Keratinocyte (primary cell): ENCODE measurements at regions not wholly inside any gene's neighbourhood (a gene's known extent, or its start where the extent isn't known, plus 50 kb on each side); places are given as distances from the start of the nearest gene placed in this dataset.

Experiments used
- DNase-seq: peaks from one replicate; pipeline ENCODE4 v3.0.0-alpha.2; 2011; ENCODE audit warnings: low read depth, missing footprints, low spot score
- FAIRE-seq: peaks from 2 replicates; lab custom pipeline; 2011; peaks lifted over from hg19 to GRCh38; lab: Jason Lieb, UNC
- H2AFZ ChIP-seq: 2 replicates; pipeline ENCODE4 v1.6.0; 2012; ENCODE audit warnings: low read length, control low read depth, inconsistent platforms; ENCODE audit not compliant: control insufficient read depth
- H3K27ac ChIP-seq: 2 replicates; pipeline ENCODE4 v1.5.1; 2011; ENCODE audit warnings: low read length; ENCODE audit not compliant: control insufficient read depth, insufficient read depth
- H3K27me3 ChIP-seq: 3 replicates; pipeline ENCODE4 v1.6.0; 2011; ENCODE audit warnings: low read length; ENCODE audit not compliant: control insufficient read depth, insufficient read depth; ENCODE audit errors: extremely low read depth
- H3K36me3 ChIP-seq, 2 experiments: 2 replicates in 1 of 2; 3 replicates in 1 of 2; pipeline ENCODE4 v1.5.1; 2011; ENCODE audit warnings: low read length in 2 of 2, mild to moderate bottlenecking in 1 of 2; ENCODE audit not compliant: control insufficient read depth in 2 of 2, insufficient read depth in 2 of 2; ENCODE audit errors: extremely low read depth in 1 of 2
- H3K4me1 ChIP-seq: 3 replicates; pipeline ENCODE4 v1.5.1; 2011; ENCODE audit warnings: low read length; ENCODE audit not compliant: control insufficient read depth, insufficient read depth; ENCODE audit errors: extremely low read depth
- H3K4me2 ChIP-seq: 3 replicates; pipeline ENCODE4 v1.6.0; 2011; ENCODE audit warnings: low read depth, low read length; ENCODE audit not compliant: control insufficient read depth, insufficient read depth; ENCODE audit errors: extremely low read depth
- H3K4me3 ChIP-seq, 3 experiments: fragments of 200-600 bp in 1 of 3; sonication (generic) in 1 of 3; 2 replicates in 2 of 3; 3 replicates in 1 of 3; pipeline ENCODE4 v1.5.1; 2011 to 2016; ENCODE audit warnings: low read length in 3 of 3, mild to moderate bottlenecking in 3 of 3, control low read depth in 2 of 3, inconsistent platforms in 1 of 3, low read depth in 1 of 3, mixed read lengths in 1 of 3, mixed run types in 1 of 3, moderate library complexity in 1 of 3; ENCODE audit not compliant: control insufficient read depth in 2 of 3, insufficient read depth in 2 of 3; ENCODE audit errors: extremely low read depth in 1 of 3
- H3K79me2 ChIP-seq: 2 replicates; pipeline ENCODE4 v1.6.0; 2012; ENCODE audit warnings: low read length; ENCODE audit not compliant: control insufficient read depth, insufficient read depth
- H3K9ac ChIP-seq: 3 replicates; pipeline ENCODE4 v1.6.0; 2011; ENCODE audit warnings: low read length; ENCODE audit not compliant: control insufficient read depth, insufficient read depth; ENCODE audit errors: extremely low read depth
- H3K9me1 ChIP-seq: 3 replicates; pipeline ENCODE4 v1.6.0; 2011; ENCODE audit warnings: low read length; ENCODE audit not compliant: control insufficient read depth, insufficient read depth; ENCODE audit errors: extremely low read depth
- H3K9me3 ChIP-seq: 2 replicates; pipeline ENCODE4 v1.5.1; 2012; ENCODE audit warnings: low read depth, low read length; ENCODE audit not compliant: control insufficient read depth
- H4K20me1 ChIP-seq: 3 replicates; pipeline ENCODE4 v1.6.0; 2011; ENCODE audit warnings: low read length; ENCODE audit not compliant: control insufficient read depth, insufficient read depth; ENCODE audit errors: extremely low read depth
- EZH2 ChIP-seq: IDR thresholded peaks from one replicate; pipeline ENCODE4 v1.6.1; 2012; ENCODE audit warnings: inconsistent platforms, mild to moderate bottlenecking, low read length, moderate library complexity
- dilution Hi-C: fragments of 300-500 bp; cut with MboI; formaldehyde crosslinking; loops from one replicate; pipeline ENCODE4 v1.7.0; 2020; ENCODE audit warnings: low sequenced_read_pairs; ENCODE audit not compliant: extremely low pct_ligation_motif_present
- TF ChIP-seq, protein P1 (sequence below), 3 experiments: IDR thresholded peaks in 1 of 3; conservative IDR thresholded peaks in 1 of 3; optimal IDR thresholded peaks in 1 of 3; 2 replicates in 2 of 3; 3 replicates in 1 of 3; pipeline versions ENCODE3 to v1.5.1; 2011; ENCODE audit warnings: low read length in 3 of 3, mild to moderate bottlenecking in 3 of 3, moderate library complexity in 2 of 3, control low read depth in 1 of 3, inconsistent platforms in 1 of 3; ENCODE audit not compliant: insufficient read depth in 2 of 3; ENCODE audit errors: extremely low read depth in 1 of 3

DNA sequence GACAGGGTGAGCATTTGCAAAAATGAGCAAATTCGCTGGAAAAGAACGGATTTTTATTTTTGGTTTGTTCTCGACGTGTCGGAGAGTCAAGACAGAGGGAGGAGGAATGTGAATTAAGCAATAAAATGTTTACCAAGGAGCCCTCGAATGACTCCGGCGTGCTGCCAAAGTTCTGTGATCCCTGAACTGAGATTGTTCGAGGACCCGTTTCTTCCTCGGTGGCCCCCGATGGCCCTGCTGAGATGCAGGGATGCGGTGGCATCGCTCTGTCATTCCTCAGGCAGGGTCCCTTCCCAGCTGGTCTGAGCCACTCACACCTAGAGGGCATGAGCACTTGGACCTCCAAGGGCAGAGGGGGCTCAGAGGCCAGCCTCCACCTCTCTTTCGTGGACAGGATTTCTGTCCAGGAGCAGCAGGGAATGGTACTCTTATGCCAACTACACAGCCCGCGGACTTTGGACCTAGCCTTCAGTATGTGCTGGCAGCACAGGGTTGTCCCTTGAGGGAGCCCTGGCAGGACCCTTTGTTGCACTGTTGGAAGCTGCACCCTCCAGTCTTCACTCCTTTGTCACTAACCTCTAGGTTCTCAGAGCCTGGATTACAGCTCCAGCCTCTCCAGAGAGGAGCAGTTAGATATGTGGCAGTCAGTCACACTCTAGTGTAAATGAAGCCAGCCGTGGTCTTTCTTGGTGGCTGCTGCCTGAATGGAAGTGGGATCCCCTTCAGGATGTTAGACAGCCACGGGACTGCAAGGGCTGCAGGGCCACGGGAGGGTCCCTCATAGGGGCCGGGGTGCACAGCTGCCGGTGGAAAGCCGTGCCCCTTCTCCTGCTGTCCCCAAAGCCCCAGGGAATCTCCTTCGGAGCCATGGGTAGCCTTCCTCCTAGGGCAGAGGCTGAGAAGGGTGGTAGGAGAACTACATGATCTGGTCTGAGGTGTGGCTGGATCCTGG, 109.4 kb upstream of the ANO1 start:
- Histone ChIP-seq H3K36me3 (no peaks in the 10 kb centered on the region), H3K27me3 (peaks cover 12% of the 10 kb centered on the region), H3K9me1 (no peaks in the 10 kb centered on the region), H4K20me1 (no peaks in the 10 kb centered on the region), H3K4me3 (no peak overlapping the region), H2AFZ (no peak overlapping the region), H3K9me3 (no peaks in the 10 kb centered on the region), H3K79me2 (no peaks in the 10 kb centered on the region), H3K27ac (no peak overlapping the region), H3K9ac (no peak overlapping the region), H3K4me1 (no peaks in the 10 kb centered on the region), H3K4me2 (no peak overlapping the region)
- FAIRE-seq (no peak), DNase-seq (no peak)
- TF ChIP-seq, protein P1, sequence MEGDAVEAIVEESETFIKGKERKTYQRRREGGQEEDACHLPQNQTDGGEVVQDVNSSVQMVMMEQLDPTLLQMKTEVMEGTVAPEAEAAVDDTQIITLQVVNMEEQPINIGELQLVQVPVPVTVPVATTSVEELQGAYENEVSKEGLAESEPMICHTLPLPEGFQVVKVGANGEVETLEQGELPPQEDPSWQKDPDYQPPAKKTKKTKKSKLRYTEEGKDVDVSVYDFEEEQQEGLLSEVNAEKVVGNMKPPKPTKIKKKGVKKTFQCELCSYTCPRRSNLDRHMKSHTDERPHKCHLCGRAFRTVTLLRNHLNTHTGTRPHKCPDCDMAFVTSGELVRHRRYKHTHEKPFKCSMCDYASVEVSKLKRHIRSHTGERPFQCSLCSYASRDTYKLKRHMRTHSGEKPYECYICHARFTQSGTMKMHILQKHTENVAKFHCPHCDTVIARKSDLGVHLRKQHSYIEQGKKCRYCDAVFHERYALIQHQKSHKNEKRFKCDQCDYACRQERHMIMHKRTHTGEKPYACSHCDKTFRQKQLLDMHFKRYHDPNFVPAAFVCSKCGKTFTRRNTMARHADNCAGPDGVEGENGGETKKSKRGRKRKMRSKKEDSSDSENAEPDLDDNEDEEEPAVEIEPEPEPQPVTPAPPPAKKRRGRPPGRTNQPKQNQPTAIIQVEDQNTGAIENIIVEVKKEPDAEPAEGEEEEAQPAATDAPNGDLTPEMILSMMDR (optimal IDR thresholded peaks at IDR 0.05 in 1 of 3, IDR thresholded peaks at IDR 0.05 in 1 of 3, conservative IDR thresholded peaks at IDR 0.05 in 1 of 3; ENCODE audit: extremely low read depth in 1 of 3, insufficient read depth in 2 of 3, low read length in 3 of 3), result no peak
- TF ChIP-seq EZH2, result no peak
- dilution Hi-C loops, result no loop called here

GRCh38 chr11:69969890-69970784, 108.0 kb upstream of the ANO1 start:
- no peaks in the 10 kb centered on the region for H4K20me1 ChIP-seq
- FAIRE-seq, result no peak
- DNase-seq, result no peak
- no peaks in the 10 kb centered on the region for H3K4me1 ChIP-seq
- no peak overlapping the region for H3K4me2 ChIP-seq
- no peaks in the 10 kb centered on the region for H3K9me3 ChIP-seq
- H3K27ac ChIP-seq, result no peak overlapping the region
- TF ChIP-seq, protein P1 (optimal IDR thresholded peaks at IDR 0.05 in 1 of 3, IDR thresholded peaks at IDR 0.05 in 1 of 3, conservative IDR thresholded peaks at IDR 0.05 in 1 of 3; ENCODE audit: extremely low read depth in 1 of 3, insufficient read depth in 2 of 3, low read length in 3 of 3), result no peak
- no peak for TF ChIP-seq EZH2
- H3K27me3 ChIP-seq, result peaks cover 12% of the 10 kb centered on the region
- no peak overlapping the region for H2AFZ ChIP-seq
- H3K79me2 ChIP-seq, result no peaks in the 10 kb centered on the region
- no peaks in the 10 kb centered on the region for H3K9me1 ChIP-seq
- H3K36me3 ChIP-seq, result no peaks in the 10 kb centered on the region
- H3K9ac ChIP-seq, result no peak overlapping the region
- no peak overlapping the region for H3K4me3 ChIP-seq
- dilution Hi-C loops, result no loop called here
